Right lobe of liver (tissue), 6 donors: ENCODE measurements at regions not wholly inside any gene's neighbourhood (a gene's known extent, or its start where the extent isn't known, plus 50 kb on each side); places are given as distances from the start of the nearest gene placed in this dataset.

Experiments used
- ATAC-seq, 4 donors: fragments of 200-7000 bp; cut with Tn5 transposase; one replicate each; pipeline ENCODE4 v1.9.1; 2020; ENCODE audit warnings: mild to moderate bottlenecking in 4 of 4, moderate library complexity in 4 of 4
- DNase-seq, 3 donors: peaks; one replicate each; pipeline ENCODE4 v3.0.0-alpha.2; 2020
- H3K27ac ChIP-seq, 3 donors: fragments of 200-600 bp; one replicate each; pipeline ENCODE4 v1.8.0; 2022
- H3K27me3 ChIP-seq, 2 donors: fragments of 200-600 bp; one replicate each; pipeline ENCODE4 v1.8.0; 2022
- H3K36me3 ChIP-seq, 4 donors: fragments of 200-600 bp; sonication (generic) in 1 of 4; one replicate each; pipeline versions ENCODE4 v1.5.1 to v1.8.0; 2017 to 2022; ENCODE audit warnings: control low read depth in 1 of 4
- H3K4me1 ChIP-seq, 4 donors: fragments of 200-600 bp; sonication (generic) in 1 of 4; one replicate each; pipeline versions ENCODE4 v1.5.1 to v1.8.0; 2017 to 2022; ENCODE audit warnings: control low read depth in 1 of 4
- H3K4me3 ChIP-seq, 3 donors: fragments of 200-600 bp; one replicate each; pipeline ENCODE4 v1.8.0; 2022
- H3K9me3 ChIP-seq, 4 donors: fragments of 200-600 bp; sonication (generic) in 1 of 4; one replicate each; pipeline versions ENCODE4 v1.5.1 to v1.8.0; 2017 to 2022; ENCODE audit warnings: control low read depth in 1 of 4
- POLR2A ChIP-seq: fragments of 450-650 bp; IDR thresholded peaks from one replicate; pipeline ENCODE4 v1.6.1; 2017; ENCODE audit warnings: antibody characterized with exemption, mild to moderate bottlenecking
- WGBS: methylation state at CpG from one replicate; pipeline ENCODE4 v1.1.6; 2018; ENCODE audit warnings: low coverage, low lambda C conversion rate; ENCODE audit not compliant: insufficient coverage; ENCODE audit errors: missing lambda C conversion rate; 5-methylcytosine and 5-hydroxymethylcytosine counted together
- intact Hi-C, 2 donors: fragments of 100-400 bp; cut with DNase I; formaldehyde crosslinking; loops; one replicate each; pipeline versions ENCODE4 v1.11.2 to v1.14.1; 2022
- TF ChIP-seq, protein P1 (sequence below), 4 donors: fragments of 200-600 bp in 3 of 4; fragments of 450-650 bp in 1 of 4; IDR thresholded peaks; one replicate each; pipeline versions ENCODE4 v1.5.1 to v1.8.0; 2016 to 2022; ENCODE audit warnings: antibody characterized with exemption in 4 of 4, mild to moderate bottlenecking in 2 of 4
- donor health status: DM: no; HTN: yes; CAD: no.
- donor health status: DM: no; HTN: no; CAD: no.
- donor health status: DM: no; HTN: no; CAD: no.
- donor health status: DM: no; HTN: yes; CAD: no.
- donor health status: DM: no; HTN: yes; CAD: no.

DNA sequence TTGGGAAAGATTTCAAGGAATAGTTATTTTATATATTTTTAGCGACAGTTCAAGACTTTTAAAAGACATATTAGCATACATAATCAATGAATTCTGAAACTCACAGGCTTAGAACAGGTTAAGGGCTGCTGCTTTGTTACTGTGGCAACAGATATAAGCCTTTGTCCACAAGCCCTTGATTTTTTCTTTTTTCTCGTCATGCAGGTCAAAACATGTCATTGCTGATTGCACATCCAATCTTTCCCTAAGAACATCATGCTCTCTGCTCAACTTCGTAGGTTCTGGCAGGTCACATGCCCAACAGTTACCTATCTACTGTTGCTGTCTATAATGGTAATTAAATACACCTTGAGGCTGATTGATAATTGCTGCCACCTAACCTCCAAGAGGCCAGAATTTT is 172.5 kb upstream of the PTPRD start:
- ATAC-seq (no peak), DNase-seq (no peak)
- no peaks in the 10 kb centered on the region for H3K4me1 ChIP-seq
- TF ChIP-seq, protein P1, sequence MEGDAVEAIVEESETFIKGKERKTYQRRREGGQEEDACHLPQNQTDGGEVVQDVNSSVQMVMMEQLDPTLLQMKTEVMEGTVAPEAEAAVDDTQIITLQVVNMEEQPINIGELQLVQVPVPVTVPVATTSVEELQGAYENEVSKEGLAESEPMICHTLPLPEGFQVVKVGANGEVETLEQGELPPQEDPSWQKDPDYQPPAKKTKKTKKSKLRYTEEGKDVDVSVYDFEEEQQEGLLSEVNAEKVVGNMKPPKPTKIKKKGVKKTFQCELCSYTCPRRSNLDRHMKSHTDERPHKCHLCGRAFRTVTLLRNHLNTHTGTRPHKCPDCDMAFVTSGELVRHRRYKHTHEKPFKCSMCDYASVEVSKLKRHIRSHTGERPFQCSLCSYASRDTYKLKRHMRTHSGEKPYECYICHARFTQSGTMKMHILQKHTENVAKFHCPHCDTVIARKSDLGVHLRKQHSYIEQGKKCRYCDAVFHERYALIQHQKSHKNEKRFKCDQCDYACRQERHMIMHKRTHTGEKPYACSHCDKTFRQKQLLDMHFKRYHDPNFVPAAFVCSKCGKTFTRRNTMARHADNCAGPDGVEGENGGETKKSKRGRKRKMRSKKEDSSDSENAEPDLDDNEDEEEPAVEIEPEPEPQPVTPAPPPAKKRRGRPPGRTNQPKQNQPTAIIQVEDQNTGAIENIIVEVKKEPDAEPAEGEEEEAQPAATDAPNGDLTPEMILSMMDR (IDR thresholded peaks at IDR 0.05), result no peak
- no peak for TF ChIP-seq POLR2A
- no peaks in the 10 kb centered on the region for H3K27me3 ChIP-seq
- intact Hi-C loops, result no loop called here
- H3K9me3 ChIP-seq, result no peaks in the 10 kb centered on the region
- no peak overlapping the region for H3K4me3 ChIP-seq
- no peaks in the 10 kb centered on the region for H3K36me3 ChIP-seq
- no peak overlapping the region for H3K27ac ChIP-seq
- WGBS, result 23% methylated on average over 3 of the region's 3 CpGs

DNA sequence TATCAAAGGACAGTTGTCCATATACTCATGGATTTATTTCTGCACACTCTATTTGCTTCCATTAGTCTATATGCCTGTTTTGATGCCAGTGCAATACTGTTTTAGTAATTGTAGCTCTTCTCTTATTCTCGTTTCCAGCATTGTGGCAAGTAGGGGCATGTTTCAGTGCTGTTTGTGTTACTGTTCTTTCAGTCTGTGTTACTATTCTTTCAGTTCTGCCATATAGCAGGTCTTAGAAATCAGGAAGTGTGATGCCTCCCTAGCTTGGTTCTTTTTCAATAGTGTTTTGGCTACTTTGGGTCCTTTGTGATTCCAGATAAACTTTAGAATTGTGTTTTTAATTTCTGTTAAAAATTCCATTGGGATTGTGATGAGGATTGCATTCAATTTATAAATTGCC is 180.5 kb upstream of the PTPRD start:
- 29% methylated on average over 1 of the region's 1 CpG for WGBS
- Histone ChIP-seq H3K36me3 (no peaks in the 10 kb centered on the region), H3K27me3 (no peaks in the 10 kb centered on the region), H3K27ac (no peak overlapping the region), H3K4me1 (no peaks in the 10 kb centered on the region), H3K4me3 (no peak overlapping the region), H3K9me3 (no peaks in the 10 kb centered on the region)
- intact Hi-C loops, result no loop called here
- ATAC-seq (no peak), DNase-seq (no peak)
- TF ChIP-seq, protein P1 (IDR thresholded peaks at IDR 0.05), result no peak
- TF ChIP-seq POLR2A, result no peak

DNA sequence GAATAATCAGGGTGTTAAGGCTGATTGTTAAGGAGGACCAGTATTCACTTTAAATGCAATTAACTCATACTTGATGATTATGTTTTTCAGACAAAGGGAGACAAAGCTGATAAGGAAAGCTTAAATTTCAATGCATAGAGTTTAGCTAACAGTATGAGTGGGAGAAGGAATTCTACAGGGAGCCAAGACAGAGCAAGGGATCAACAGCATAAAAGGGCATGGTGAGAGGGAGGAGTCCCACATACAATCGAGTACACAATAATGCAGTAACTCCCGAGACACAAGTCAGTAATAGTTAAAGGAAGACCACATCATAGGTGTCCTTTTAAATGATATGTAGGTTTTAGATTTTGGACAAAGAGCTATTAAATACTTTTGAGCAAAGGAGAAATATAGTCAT is 191.7 kb upstream of the PTPRD start:
- ATAC-seq, result no peak
- TF ChIP-seq, protein P1 (IDR thresholded peaks at IDR 0.05), result no peak
- no peak for TF ChIP-seq POLR2A
- intact Hi-C loops, result no loop called here

DNA sequence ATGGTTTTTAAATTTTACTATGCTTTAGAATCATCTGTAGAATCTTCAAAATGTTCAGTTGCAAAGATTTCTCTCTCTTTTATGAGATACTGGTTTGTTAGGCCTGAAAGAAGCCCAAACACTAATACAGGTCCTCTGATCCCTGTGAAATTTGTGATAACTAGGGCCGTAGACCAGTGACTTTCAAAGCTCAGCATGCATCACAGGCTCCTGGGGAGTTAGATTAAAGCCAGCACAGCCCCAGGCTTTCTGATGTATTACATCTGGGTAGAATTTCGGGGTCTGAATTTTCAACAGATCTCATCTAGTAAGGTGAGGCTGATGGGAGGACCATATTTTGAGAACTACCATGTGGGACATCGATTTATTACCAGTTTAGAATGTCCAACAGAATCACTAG is 194.1 kb upstream of the PTPRD start:
- DNase-seq (no peak), ATAC-seq (no peak)
- Histone ChIP-seq H3K36me3 (no peaks in the 10 kb centered on the region), H3K9me3 (no peaks in the 10 kb centered on the region), H3K27me3 (no peaks in the 10 kb centered on the region), H3K4me3 (no peak overlapping the region), H3K4me1 (no peaks in the 10 kb centered on the region), H3K27ac (no peak overlapping the region)
- intact Hi-C loops, result no loop called here
- TF ChIP-seq, protein P1 (IDR thresholded peaks at IDR 0.05), result no peak
- TF ChIP-seq POLR2A, result no peak
- 34% methylated on average over 3 of the region's 3 CpGs for WGBS

More for the DNA sequence above, 191.7 kb upstream of the PTPRD start:
- Histone ChIP-seq H3K4me3 (no peak overlapping the region), H3K27me3 (no peaks in the 10 kb centered on the region), H3K27ac (no peak overlapping the region), H3K4me1 (no peaks in the 10 kb centered on the region), H3K9me3 (no peaks in the 10 kb centered on the region), H3K36me3 (no peaks in the 10 kb centered on the region)
- no peak for DNase-seq
- WGBS, result 21% methylated on average over 2 of the region's 2 CpGs

DNA sequence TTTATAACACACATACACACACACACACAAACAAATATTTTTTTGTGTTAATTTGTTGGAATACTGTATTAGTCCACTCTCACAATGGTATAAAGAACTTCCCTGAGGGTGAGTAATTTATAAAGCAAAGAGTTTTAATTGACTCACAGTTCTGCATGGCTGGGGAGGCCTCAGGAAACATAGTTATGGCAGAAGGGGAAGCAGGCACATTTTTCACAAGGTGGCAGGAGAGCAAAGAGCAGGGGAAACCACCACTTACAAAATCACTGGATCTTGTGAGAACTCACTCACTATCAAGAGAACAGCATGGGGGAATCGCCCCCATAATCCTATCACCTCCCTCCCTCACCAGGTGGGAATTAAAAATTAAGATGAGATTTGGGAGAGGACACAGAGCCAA is 205.4 kb upstream of the PTPRD start:
- no peaks in the 10 kb centered on the region for H3K27me3 ChIP-seq
- H3K36me3 ChIP-seq, result no peaks in the 10 kb centered on the region
- no peak for DNase-seq
- H3K4me3 ChIP-seq, result no peak overlapping the region
- TF ChIP-seq POLR2A, result no peak
- TF ChIP-seq, protein P1 (IDR thresholded peaks at IDR 0.05), result no peak
- no peaks in the 10 kb centered on the region for H3K9me3 ChIP-seq
- no peak for ATAC-seq
- WGBS, result 0% methylated on average over 1 of the region's 1 CpG
- intact Hi-C loops, result no loop called here
- no peak overlapping the region for H3K27ac ChIP-seq
- no peaks in the 10 kb centered on the region for H3K4me1 ChIP-seq
